ENCODE measurements at regions not wholly inside any gene's neighbourhood (a gene's known extent, or its start where the extent isn't known, plus 50 kb on each side); places are given as distances from the start of the nearest gene placed in this dataset.

DNA sequence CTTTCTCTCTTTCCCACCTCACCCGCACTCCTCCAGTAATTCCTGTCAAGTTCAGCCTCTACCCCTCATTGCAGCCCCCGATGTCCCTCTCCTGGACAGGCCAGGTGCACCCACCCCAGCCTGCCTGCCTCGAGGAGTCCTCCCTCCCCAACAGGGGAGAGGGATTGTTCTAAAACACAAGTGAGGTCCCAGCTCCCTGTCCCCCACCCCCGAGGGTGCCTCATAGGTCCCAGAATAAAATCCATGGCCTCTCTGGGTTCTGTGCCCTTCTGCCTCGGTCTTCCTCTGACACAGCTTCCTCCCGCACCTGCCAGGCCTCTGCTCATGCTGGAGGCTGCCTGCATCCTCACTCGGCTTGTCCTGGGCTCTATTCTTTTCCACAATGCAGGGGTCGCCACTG, 720.1 kb downstream of the BRD1 start:
- no peak overlapping the region for H3K4me3 ChIP-seq (ENCODE audit: low read depth, low read length)
- DNase-seq (ENCODE audit: low read depth): no peak
- TF ChIP-seq, protein P1, sequence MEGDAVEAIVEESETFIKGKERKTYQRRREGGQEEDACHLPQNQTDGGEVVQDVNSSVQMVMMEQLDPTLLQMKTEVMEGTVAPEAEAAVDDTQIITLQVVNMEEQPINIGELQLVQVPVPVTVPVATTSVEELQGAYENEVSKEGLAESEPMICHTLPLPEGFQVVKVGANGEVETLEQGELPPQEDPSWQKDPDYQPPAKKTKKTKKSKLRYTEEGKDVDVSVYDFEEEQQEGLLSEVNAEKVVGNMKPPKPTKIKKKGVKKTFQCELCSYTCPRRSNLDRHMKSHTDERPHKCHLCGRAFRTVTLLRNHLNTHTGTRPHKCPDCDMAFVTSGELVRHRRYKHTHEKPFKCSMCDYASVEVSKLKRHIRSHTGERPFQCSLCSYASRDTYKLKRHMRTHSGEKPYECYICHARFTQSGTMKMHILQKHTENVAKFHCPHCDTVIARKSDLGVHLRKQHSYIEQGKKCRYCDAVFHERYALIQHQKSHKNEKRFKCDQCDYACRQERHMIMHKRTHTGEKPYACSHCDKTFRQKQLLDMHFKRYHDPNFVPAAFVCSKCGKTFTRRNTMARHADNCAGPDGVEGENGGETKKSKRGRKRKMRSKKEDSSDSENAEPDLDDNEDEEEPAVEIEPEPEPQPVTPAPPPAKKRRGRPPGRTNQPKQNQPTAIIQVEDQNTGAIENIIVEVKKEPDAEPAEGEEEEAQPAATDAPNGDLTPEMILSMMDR (IDR thresholded peaks at IDR 0.05; ENCODE audit: low read depth, low read length, missing control alignments): no peak

DNA sequence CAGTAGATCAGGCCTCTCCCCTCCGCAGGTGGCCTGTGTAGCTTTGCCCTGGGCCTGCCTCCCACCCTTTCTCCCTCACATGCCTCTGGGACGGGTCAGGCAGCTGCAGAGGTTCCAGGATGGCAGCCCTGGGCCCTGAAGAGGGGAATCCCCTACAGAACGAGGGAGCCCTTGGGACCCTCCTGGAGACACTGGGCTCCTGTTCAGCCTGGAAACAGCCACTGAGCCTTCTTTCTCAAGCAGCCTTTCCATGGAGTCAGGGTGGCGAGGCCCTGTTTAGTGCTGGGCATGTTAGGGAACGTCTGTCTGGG, 720.9 kb downstream of the BRD1 start:
- TF ChIP-seq, protein P1 (IDR thresholded peaks at IDR 0.05; ENCODE audit: low read depth, low read length, missing control alignments): no peak
- DNase-seq (ENCODE audit: low read depth): no peak

DNA sequence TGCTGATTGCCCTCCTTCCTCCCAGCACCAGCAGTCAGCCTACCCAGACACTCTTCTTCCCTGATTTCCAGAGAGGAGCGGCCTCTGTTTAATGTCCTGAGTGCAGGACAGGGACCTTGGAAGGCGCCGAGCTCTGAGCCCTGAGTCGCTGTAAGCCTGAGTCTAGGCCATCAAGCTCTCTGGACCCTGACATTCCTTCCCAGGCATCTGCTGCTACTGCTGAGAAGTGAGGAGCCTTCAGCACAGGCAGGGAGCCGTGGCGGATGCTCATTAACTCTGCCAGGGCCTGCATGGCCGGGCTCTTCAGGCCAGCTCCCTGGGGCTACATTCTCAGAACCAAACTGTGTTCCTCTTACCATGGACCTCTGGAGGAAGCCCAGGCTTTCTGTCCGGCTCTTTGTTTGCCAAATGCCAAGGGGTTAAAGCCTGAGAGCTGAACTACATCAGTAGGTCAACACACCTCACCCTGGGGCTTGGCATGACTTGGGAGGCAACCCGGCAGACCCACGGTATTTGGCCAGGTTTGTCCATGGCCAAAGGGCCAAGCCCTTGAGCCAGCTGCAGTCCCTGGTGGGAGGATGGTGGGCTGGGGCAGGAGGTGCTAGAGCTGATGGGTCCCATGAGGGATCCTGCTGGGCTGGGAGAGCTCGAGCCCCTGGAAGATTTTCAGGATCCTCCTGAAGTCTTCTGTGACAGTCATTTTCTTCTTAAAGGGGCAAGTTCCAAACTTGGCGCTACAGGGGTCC, 721.4 kb downstream of the BRD1 start:
- no peak for DNase-seq (ENCODE audit: low read depth)
- H3K4me3 ChIP-seq (ENCODE audit: low read depth, low read length): no peak overlapping the region
- TF ChIP-seq, protein P1 (IDR thresholded peaks at IDR 0.05; ENCODE audit: low read depth, low read length, missing control alignments): no peak

More for the DNA sequence above, 720.9 kb downstream of the BRD1 start:
- no peak overlapping the region for H3K4me3 ChIP-seq (ENCODE audit: low read depth, low read length)

DNA sequence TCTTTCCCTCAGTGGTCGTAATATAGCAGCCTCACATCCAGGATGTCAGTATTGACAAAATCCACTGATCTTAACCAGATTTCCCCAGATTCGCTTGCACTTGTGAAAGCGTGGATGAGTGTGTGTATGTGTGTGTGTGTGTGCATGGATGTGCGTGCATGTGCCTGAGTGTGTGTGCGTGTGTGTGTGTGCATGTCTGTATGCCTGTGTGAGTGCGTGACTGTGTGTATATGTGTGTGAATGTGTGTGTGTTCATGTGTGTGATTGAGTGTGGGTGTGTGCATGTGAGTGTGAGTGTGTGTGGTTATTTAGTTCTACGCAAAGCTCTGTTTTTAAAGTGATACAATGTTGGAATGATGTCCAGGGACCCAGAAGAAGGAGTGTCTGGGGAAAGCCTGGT, 723.2 kb downstream of the BRD1 start:
- TF ChIP-seq, protein P1 (IDR thresholded peaks at IDR 0.05; ENCODE audit: low read depth, low read length, missing control alignments): no peak
- DNase-seq (ENCODE audit: low read depth): no peak

DNA sequence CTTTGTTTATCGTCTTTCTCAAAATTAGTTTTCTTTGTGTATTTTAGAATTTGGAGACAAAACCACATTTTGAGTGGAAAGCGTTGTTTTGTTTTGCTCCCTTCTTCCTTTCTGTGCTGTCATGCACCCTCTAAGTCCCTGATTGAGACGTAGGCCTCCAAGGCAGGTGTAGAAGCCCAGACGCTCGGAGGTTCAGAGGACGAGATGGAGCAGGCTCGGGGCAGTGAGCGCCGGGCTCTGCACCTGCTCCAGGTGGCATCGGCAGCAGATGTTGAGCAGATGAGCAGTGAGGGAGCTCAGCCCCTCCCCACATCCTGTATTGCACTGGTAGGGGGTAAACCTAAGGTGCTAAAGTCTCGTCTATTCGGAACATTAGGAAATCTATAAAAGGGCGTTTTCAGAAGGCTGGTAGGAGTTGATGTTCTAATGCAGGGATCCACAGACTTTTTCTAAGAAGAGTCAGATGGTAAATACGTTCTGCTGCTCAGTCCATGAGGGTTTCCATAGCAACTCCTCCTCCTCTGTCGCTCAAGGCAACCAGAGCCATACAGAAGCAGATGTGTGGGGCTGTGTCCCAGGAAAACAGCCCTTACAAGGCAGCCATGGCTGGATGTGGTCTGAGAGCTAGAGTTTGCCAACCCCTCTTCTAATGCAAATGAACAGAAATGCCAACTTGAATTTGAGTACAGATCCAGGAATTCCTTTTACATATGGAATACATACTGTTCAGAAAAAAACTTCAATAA, 724.2 kb downstream of the BRD1 start:
- H3K4me3 ChIP-seq (ENCODE audit: low read depth, low read length): no peak overlapping the region
- DNase-seq (ENCODE audit: low read depth): no peak
- TF ChIP-seq, protein P1 (IDR thresholded peaks at IDR 0.05; ENCODE audit: low read depth, low read length, missing control alignments): no peak

More for the DNA sequence above, 723.2 kb downstream of the BRD1 start:
- H3K4me3 ChIP-seq (ENCODE audit: low read depth, low read length): no peak overlapping the region

DNA sequence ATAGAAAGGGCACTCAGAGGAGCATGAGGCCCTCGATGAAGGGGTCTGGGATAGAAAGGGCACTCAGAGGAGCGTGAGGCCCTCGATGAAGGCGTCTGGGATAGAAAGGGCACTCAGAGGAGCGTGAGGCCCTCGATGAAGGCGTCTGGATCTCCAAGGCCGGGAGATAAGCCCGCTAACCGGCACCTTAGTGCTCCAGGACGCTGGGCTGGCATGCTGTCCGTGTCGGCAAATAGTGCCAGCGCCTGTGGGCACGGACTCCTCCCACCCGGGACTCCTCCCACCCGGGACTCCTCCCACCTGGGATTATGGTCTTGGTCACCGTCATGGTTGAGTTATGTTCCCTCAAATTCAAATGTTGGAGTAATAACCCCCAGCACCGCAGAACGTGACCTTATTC, 725.3 kb downstream of the BRD1 start:
- no peak for DNase-seq (ENCODE audit: low read depth)
- no peak overlapping the region for H3K4me3 ChIP-seq (ENCODE audit: low read depth, low read length)
- TF ChIP-seq, protein P1 (IDR thresholded peaks at IDR 0.05; ENCODE audit: low read depth, low read length, missing control alignments): no peak
